Head of caudate nucleus (tissue), 42 donors: ENCODE measurements at regions not wholly inside any gene's neighbourhood (a gene's known extent, or its start where the extent isn't known, plus 50 kb on each side); places are given as distances from the start of the nearest gene placed in this dataset.

ENCODE experiments used
- DNase-seq, 42 donors: peaks; one replicate each; pipeline versions ENCODE4 v3.0.0 to v3.0.0-alpha.2; 2020 to 2021; ENCODE audit warnings: mixed read lengths in 7 of 42
- intact Hi-C: fragments of 100-400 bp; cut with DNase I; formaldehyde crosslinking; loops from one replicate; pipeline ENCODE4 v1.15.0; 2022

GRCh38 chr1:62917314-62917713, 133.4 kb downstream of the ATG4C start:
- no peak for DNase-seq
- intact Hi-C loops, result no loop called here

GRCh38 chr1:62917805-62918204, 133.9 kb downstream of the ATG4C start:
- intact Hi-C loops, result no loop called here
- DNase-seq, result no peak

- no peak for DNase-seq
- intact Hi-C loops, result no loop called here
Measured at GRCh38 chr1:62918700-62919099, 134.8 kb downstream of the ATG4C start.

GRCh38 chr1:62922006-62922405, 138.1 kb downstream of the ATG4C start:
- no peak for DNase-seq
- intact Hi-C loops, result no loop called here

GRCh38 chr1:62924983-62925790, 141.3 kb downstream of the ATG4C start:
- no peak for DNase-seq
- intact Hi-C loops, result no loop called here

- DNase-seq, result no peak
- intact Hi-C loops, result no loop called here
Measured at GRCh38 chr1:62926681-62927252, 142.8 kb downstream of the ATG4C start.

- intact Hi-C loops, result no loop called here
- no peak for DNase-seq
Measured at GRCh38 chr1:62928885-62929284, 145.0 kb downstream of the ATG4C start.

GRCh38 chr1:62937634-62938296, 153.8 kb downstream of the ATG4C start:
- intact Hi-C loops, result no loop called here
- DNase-seq, result no peak

GRCh38 chr1:62941780-62942179, 157.8 kb downstream of the ATG4C start:
- intact Hi-C loops, result no loop called here
- no peak for DNase-seq

GRCh38 chr1:62946511-62946910, 162.6 kb downstream of the ATG4C start:
- intact Hi-C loops, result no loop called here
- no peak for DNase-seq

GRCh38 chr1:62951428-62951827, 167.5 kb downstream of the ATG4C start:
- intact Hi-C loops, result no loop called here
- no peak for DNase-seq

- intact Hi-C loops, result no loop called here
- no peak for DNase-seq
Measured at GRCh38 chr1:62952596-62952995, 168.7 kb downstream of the ATG4C start.

- intact Hi-C loops, result no loop called here
- peak in 3 of 42 donors; percentile 7 to 15 (median 7) for DNase-seq
Measured at GRCh38 chr1:62953633-62954032, 169.7 kb downstream of the ATG4C start.

GRCh38 chr1:62954758-62955157, 170.8 kb downstream of the ATG4C start:
- intact Hi-C loops, result no loop called here
- no peak for DNase-seq

- intact Hi-C loops, result no loop called here
- no peak for DNase-seq
Measured at GRCh38 chr1:62955666-62956065, 171.7 kb downstream of the ATG4C start.

- intact Hi-C loops, result no loop called here
- no peak for DNase-seq
Measured at GRCh38 chr1:62962014-62962812, 178.3 kb downstream of the ATG4C start.

GRCh38 chr1:62962901-62963776, 179.2 kb downstream of the ATG4C start:
- peak in 40 of 42 donors; percentile 6 to 67 (median 37) for DNase-seq
- intact Hi-C loops, result no loop called here

GRCh38 chr1:62964141-62964540, 180.2 kb downstream of the ATG4C start:
- no peak for DNase-seq
- intact Hi-C loops, result no loop called here

- DNase-seq, result no peak
- intact Hi-C loops, result no loop called here
Measured at GRCh38 chr1:62967031-62967430, 183.1 kb downstream of the ATG4C start.
